ENCODE measurements at regions not wholly inside any gene's neighbourhood (a gene's known extent, or its start where the extent isn't known, plus 50 kb on each side); places are given as distances from the start of the nearest gene placed in this dataset.

DNA sequence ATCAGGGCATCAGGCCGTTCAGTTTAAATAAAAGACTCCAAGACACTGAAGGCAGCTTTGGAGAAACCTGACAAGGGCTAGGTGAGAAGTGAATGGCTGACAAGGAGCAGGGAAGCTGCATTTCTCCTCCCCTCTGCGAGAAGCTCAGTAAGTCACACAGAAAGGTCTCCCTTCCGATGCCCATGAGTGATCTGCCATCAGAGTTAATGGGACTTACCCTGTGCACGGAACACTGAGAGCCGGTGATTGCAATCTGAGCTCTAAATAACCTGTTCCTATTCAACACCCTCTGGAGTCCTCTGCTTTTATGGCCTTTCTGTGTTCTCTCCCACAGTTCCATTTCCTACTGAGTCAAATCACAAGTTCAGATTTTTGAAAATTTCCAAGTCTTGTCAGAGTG is 322.2 kb upstream of the MYT1L start:
- no peak for DNase-seq (ENCODE audit: low spot score)
- no peak for TF ChIP-seq CTCF (IDR thresholded peaks at IDR 0.05; ENCODE audit: extremely low read depth, missing control alignments)

GRCh38 chr2:2650608-2651375 is 319.7 kb upstream of the MYT1L start:
- DNase-seq (ENCODE audit: low spot score) = no peak
- TF ChIP-seq CTCF (IDR thresholded peaks at IDR 0.05; ENCODE audit: extremely low read depth, missing control alignments) = no peak

DNA sequence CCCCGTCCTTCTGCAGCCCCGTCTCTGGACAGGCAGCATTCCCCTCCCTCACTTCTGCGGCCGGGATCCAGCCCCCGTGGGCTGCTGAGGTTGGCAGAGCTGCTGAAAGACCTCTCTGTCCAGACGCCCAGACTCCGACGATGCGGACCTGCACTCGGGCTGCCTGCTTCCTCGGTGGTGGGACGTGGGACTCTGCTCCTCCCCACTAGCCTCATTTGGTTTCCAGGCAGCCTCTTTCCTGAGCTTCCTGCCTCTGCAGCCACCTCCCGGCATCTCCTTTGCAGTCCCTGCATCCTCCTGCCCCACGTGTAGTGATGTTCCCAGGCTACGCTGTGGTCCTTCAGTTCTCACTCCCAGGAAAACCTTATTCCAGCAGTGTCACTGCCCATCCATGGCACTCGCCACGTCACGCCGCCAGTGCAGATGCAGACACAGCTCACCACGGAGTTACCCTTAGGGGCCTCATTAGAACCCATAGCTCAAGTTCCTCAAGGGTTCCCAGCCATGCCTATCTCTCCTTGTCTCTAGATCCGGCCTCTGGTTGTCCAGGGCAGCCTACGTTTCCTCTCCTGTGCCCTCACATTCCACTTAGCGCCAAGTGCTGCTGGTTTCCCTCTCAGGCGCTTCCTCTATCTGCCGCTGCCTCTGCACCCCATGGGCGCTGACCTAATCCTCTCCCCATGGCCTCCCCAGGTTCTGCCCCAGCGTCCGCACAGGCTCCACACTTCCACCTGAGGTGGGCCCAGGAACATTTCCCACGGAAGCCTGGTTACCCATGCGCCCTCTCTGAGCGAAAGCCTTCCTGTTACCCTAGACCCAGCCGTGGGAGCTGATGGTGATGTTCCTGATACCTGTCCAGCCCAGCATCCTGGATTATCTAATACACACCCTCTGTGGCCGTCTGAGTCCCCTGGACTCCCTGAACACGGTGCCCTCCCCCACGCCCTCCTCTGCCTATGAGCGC is 318.3 kb upstream of the MYT1L start:
- DNase-seq (ENCODE audit: low spot score) = no peak
- TF ChIP-seq CTCF (IDR thresholded peaks at IDR 0.05; ENCODE audit: extremely low read depth, missing control alignments) = no peak

GRCh38 chr2:2648094-2648493 is 317.0 kb upstream of the MYT1L start:
- no peak for TF ChIP-seq CTCF (IDR thresholded peaks at IDR 0.05; ENCODE audit: extremely low read depth, missing control alignments)
- no peak for DNase-seq (ENCODE audit: low spot score)

GRCh38 chr2:2647141-2647541 is 316.1 kb upstream of the MYT1L start:
- TF ChIP-seq CTCF (IDR thresholded peaks at IDR 0.05; ENCODE audit: extremely low read depth, missing control alignments) = no peak
- no peak for DNase-seq (ENCODE audit: low spot score)

- no peak for DNase-seq (ENCODE audit: low spot score)
- TF ChIP-seq CTCF (IDR thresholded peaks at IDR 0.05; ENCODE audit: extremely low read depth, missing control alignments) = no peak
Measured at GRCh38 chr2:2646433-2647051, 315.5 kb upstream of the MYT1L start.
